Lung (tissue), 11 donors: ENCODE measurements at regions not wholly inside any gene's neighbourhood (a gene's known extent, or its start where the extent isn't known, plus 50 kb on each side); places are given as distances from the start of the nearest gene placed in this dataset.

Source experiments
- ATAC-seq: fragments of 200-7000 bp; cut with Tn5 transposase; one replicate; pipeline ENCODE4 v1.9.1; 2020; ENCODE audit warnings: moderate number of reproducible peaks; ENCODE audit not compliant: insufficient read depth, low FRiP score
- DNase-seq, 3 donors: peaks; one replicate each; pipeline ENCODE4 v3.0.0-alpha.2; 2013 to 2017
- H3K27ac ChIP-seq, 2 donors: one replicate each; pipeline ENCODE4 v1.5.1; 2013; ENCODE audit warnings: mild to moderate bottlenecking in 2 of 2, moderate library complexity in 2 of 2, control low read depth in 1 of 2, inconsistent platforms in 1 of 2, low read depth in 1 of 2, low read length in 1 of 2
- H3K27me3 ChIP-seq, 3 donors: one replicate each; pipeline ENCODE4 v1.5.1; 2013; ENCODE audit warnings: low read length in 2 of 3; ENCODE audit not compliant: control insufficient read depth in 3 of 3, insufficient read depth in 3 of 3
- H3K36me3 ChIP-seq, 4 donors: one replicate each; pipeline ENCODE4 v1.5.1; 2013; ENCODE audit warnings: low read length in 4 of 4, mild to moderate bottlenecking in 1 of 4, moderate library complexity in 1 of 4; ENCODE audit not compliant: control insufficient read depth in 4 of 4, insufficient read depth in 4 of 4
- H3K4me1 ChIP-seq, 5 donors: one replicate each; pipeline ENCODE4 v1.5.1; 2013; ENCODE audit warnings: low read length in 5 of 5, mild to moderate bottlenecking in 2 of 5, moderate library complexity in 1 of 5; ENCODE audit not compliant: control insufficient read depth in 5 of 5, insufficient read depth in 5 of 5
- H3K4me3 ChIP-seq: one replicate; pipeline ENCODE4 v1.5.1; 2013; ENCODE audit warnings: mild to moderate bottlenecking, control low read depth, moderate library complexity
- H3K9ac ChIP-seq, 2 donors: one replicate each; pipeline ENCODE4 v1.5.1; 2013; ENCODE audit warnings: low read length in 2 of 2, control low read depth in 1 of 2; ENCODE audit not compliant: insufficient read depth in 1 of 2
- H3K9me3 ChIP-seq, 4 donors: one replicate each; pipeline ENCODE4 v1.5.1; 2013; ENCODE audit warnings: low read length in 3 of 4, mild to moderate bottlenecking in 1 of 4, moderate library complexity in 1 of 4; ENCODE audit not compliant: control insufficient read depth in 4 of 4, insufficient read depth in 3 of 4
- WGBS, 2 donors: extraction: QIAGEN DNeasy Blood & Tissue Kit; methylation state at CpG; one replicate each; pipeline ENCODE4 v1.1.7; 2013; 5-methylcytosine and 5-hydroxymethylcytosine counted together
- TF ChIP-seq, protein P1 (sequence below): IDR thresholded peaks from 2 replicates; pipeline ENCODE4 v1.5.1; 2012; ENCODE audit warnings: mild to moderate bottlenecking; ENCODE audit errors: control extremely low read depth, extremely low read depth
- donor health status: control.
- donor health status: control.
- donor health status: Bipolar disorder and iron deficiency.
- donor health status: healthy.
- donor health status: DM: yes; HTN: yes; CAD: no.

DNA sequence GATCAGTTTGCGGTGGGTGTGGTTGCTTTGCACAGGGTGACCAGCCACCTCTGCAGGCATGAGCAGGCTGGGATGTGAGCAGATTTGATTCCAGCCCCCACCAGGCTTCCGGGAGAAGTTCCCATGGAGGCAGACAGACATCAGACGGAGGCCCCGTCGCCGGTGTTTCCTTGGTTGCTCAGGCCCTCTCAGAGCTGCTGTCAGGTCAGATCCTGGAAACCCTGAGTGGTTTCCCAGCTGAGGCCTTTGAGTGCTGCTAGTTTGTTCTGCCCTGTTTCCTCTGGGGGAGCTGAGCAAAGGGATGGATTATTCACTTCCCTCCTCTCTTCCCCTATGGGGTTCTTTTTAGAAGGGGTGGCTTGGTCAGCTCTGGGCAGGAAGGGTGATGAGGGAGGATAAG, 62.2 kb downstream of the FAM241B start:
- 74 to 75% methylated on average over 6 of the region's 6 CpGs for WGBS, 2 donors
- TF ChIP-seq, protein P1, sequence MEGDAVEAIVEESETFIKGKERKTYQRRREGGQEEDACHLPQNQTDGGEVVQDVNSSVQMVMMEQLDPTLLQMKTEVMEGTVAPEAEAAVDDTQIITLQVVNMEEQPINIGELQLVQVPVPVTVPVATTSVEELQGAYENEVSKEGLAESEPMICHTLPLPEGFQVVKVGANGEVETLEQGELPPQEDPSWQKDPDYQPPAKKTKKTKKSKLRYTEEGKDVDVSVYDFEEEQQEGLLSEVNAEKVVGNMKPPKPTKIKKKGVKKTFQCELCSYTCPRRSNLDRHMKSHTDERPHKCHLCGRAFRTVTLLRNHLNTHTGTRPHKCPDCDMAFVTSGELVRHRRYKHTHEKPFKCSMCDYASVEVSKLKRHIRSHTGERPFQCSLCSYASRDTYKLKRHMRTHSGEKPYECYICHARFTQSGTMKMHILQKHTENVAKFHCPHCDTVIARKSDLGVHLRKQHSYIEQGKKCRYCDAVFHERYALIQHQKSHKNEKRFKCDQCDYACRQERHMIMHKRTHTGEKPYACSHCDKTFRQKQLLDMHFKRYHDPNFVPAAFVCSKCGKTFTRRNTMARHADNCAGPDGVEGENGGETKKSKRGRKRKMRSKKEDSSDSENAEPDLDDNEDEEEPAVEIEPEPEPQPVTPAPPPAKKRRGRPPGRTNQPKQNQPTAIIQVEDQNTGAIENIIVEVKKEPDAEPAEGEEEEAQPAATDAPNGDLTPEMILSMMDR: no peak
- H3K36me3 ChIP-seq: no peaks in the 10 kb centered on the region

DNA sequence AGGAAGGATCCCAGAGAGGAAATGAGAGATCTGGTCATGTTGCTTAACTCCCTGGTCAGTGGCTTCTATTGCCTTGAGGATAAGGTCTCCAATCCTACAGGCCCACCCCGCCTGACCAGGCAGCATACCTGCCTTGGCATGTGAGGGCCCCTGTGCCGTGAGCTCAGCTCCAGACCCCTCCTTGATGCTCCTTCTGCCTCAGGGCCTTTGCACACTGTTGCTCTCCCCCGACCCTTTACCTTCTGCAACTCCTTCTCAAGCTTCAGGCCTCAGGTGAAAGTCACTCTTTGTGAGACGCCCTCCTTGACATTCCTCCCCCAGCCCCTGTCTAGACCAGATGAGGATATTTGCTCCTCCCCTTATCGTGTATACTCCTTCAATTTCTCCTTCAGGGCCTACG, 62.8 kb downstream of the FAM241B start:
- WGBS, 2 donors: 91 to 93% methylated on average over 6 of the region's 6 CpGs
- H3K9ac ChIP-seq: no peak overlapping the region
- no peak overlapping the region for H3K4me3 ChIP-seq
- no peaks in the 10 kb centered on the region for H3K9me3 ChIP-seq
- no peak for ATAC-seq
- DNase-seq: no peak
- H3K27me3 ChIP-seq: no peaks in the 10 kb centered on the region
- peaks cover 0 to 3% (median 0%) of the 10 kb centered on the region in 5 donors for H3K4me1 ChIP-seq
- TF ChIP-seq, protein P1: no peak
- H3K27ac ChIP-seq: no peak overlapping the region
- H3K36me3 ChIP-seq: no peaks in the 10 kb centered on the region

More for the DNA sequence above, 62.2 kb downstream of the FAM241B start:
- no peaks in the 10 kb centered on the region for H3K9me3 ChIP-seq
- no peak for DNase-seq
- H3K4me1 ChIP-seq: peaks cover 0 to 3% (median 0%) of the 10 kb centered on the region in 5 donors
- no peak overlapping the region for H3K9ac ChIP-seq
- no peak for ATAC-seq
- H3K27ac ChIP-seq: no peak overlapping the region
- H3K27me3 ChIP-seq: no peaks in the 10 kb centered on the region
- H3K4me3 ChIP-seq: no peak overlapping the region

DNA sequence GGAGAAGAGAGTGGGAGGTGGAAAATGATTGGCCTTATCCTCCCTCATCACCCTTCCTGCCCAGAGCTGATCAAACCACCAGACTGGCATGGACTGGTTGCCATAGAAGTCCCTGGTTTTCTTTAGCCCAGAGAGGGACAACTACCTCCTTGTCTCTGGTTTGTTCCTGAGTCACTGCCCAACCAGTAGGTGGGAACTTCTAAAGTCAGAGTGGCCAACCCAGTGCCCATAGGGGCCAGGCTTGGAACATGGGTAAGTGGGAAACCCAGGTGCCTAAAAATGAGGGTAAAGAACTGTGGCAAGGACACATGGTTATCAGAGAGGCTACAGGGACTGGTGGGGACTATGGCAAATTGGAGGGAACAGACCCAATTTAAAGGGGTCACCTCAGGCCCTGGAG, 63.8 kb downstream of the FAM241B start:
- Histone ChIP-seq H3K9me3 (no peaks in the 10 kb centered on the region), H3K9ac (no peak overlapping the region), H3K4me1 (peaks cover 0 to 3% (median 0%) of the 10 kb centered on the region in 5 donors), H3K27me3 (no peaks in the 10 kb centered on the region), H3K27ac (no peak overlapping the region), H3K4me3 (no peak overlapping the region), H3K36me3 (no peaks in the 10 kb centered on the region)
- TF ChIP-seq, protein P1: no peak
- DNase-seq: no peak
- ATAC-seq: no peak

DNA sequence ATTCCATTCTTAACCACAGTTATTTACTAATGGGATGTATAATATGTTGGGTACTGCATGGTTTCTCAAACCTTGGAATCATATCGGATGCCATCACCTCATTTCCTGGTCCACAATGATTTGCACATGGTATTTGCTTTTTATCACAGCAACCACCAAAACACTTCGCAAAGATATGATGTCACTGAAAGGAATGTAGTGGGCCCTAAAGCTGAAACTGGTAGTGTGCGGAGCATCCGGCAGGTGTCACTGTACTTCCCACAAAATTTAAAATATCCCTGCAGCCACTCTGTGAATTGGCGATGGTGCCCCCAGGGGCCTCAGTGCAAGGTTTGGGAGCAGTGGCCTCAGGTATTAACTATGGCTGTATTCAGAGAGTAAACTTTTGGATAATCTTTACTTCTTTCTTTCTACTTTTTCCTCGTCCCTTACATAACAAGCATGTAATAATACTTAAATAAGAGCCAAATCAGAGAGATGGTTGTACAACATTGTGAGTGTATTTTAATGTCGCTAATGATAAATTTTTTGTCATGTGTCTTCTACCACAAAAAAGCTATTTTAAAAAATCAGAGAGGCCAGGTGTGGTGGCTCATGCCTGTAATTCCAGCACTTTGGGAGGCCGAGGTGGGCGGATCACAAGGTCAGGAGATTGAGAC, 66.2 kb downstream of the FAM241B start:
- H3K9ac ChIP-seq: peak overlapping the region in 1 of 2 donors; percentile 23
- H3K9me3 ChIP-seq: no peaks in the 10 kb centered on the region
- no peaks in the 10 kb centered on the region for H3K27me3 ChIP-seq
- TF ChIP-seq, protein P1: peak; percentile 23
- peaks cover 0 to 3% (median 0%) of the 10 kb centered on the region in 5 donors for H3K4me1 ChIP-seq
- no peak overlapping the region for H3K4me3 ChIP-seq
- H3K36me3 ChIP-seq: no peaks in the 10 kb centered on the region
- no peak overlapping the region for H3K27ac ChIP-seq
- ATAC-seq: peak; percentile 71
- DNase-seq: peak; percentile 76 to 86 (median 80)
- WGBS, 2 donors: 62 to 71% methylated on average over 9 of the region's 9 CpGs
